ENCODE measurements at regions not wholly inside any gene's neighbourhood (a gene's known extent, or its start where the extent isn't known, plus 50 kb on each side); places are given as distances from the start of the nearest gene placed in this dataset.

GRCh38 chr15:35736150-35736549, 190.2 kb upstream of the DPH6 start:
- FAIRE-seq = no peak
- Histone ChIP-seq H3K27ac (ENCODE audit: control insufficient read depth, insufficient read depth) (no peak overlapping the region), H2AFZ (ENCODE audit: control insufficient read depth, low read depth, low read length) (no peak overlapping the region), H3K36me3 (ENCODE audit: control insufficient read depth in 2 of 2, insufficient read depth in 2 of 2, low read length in 1 of 2) (no peaks in the 10 kb centered on the region), H3K4me1 (ENCODE audit: control insufficient read depth, insufficient read depth, low read length) (no peaks in the 10 kb centered on the region), H3K4me2 (ENCODE audit: control insufficient read depth, insufficient read depth) (no peak overlapping the region), H3K27me3 (replicated peaks in 1 of 2; ENCODE audit: control insufficient read depth in 2 of 2, insufficient read depth in 2 of 2, low read length in 1 of 2) (no peaks in the 10 kb centered on the region), H4K20me1 (ENCODE audit: control insufficient read depth, insufficient read depth) (no peaks in the 10 kb centered on the region), H3K79me2 (ENCODE audit: control insufficient read depth, insufficient read depth, low read length) (no peaks in the 10 kb centered on the region), H3K9ac (ENCODE audit: control insufficient read depth, insufficient read depth, low read length) (no peak overlapping the region), H3K4me3 (no peak overlapping the region), H3K9me3 (replicated peaks; ENCODE audit: control insufficient read depth, insufficient read depth, low read length) (no peaks in the 10 kb centered on the region)
- ChIA-PET RAD21 (ENCODE audit: unreplicated experiment) (no interaction called here), POLR2A (no interaction called here), CTCF (no interaction called here), SMC1A (ENCODE audit: uncharacterized antibody, unreplicated experiment) (no interaction called here)
- 66% methylated on average over 2 of the region's 2 CpGs for WGBS (ENCODE audit: insufficient coverage, insufficient replicate concordance, low lambda C conversion rate, missing lambda C conversion rate)
- intact Hi-C loops (cut with micrococcal nuclease; ENCODE audit: unreplicated experiment) (no loop called here), in situ Hi-C loops (cut with MboI) (no loop called here)
- DNase-seq (ENCODE audit: low read depth, low spot score) = no peak
- no peak for ATAC-seq
- TF ChIP-seq BCL11A (IDR thresholded peaks at IDR 0.05; ENCODE audit: low read depth, low read length) = no peak
- TF ChIP-seq RUNX3 (IDR thresholded peaks at IDR 0.05; ENCODE audit: low read length) = no peak
- TF ChIP-seq TAF1 (IDR thresholded peaks at IDR 0.05; ENCODE audit: borderline replicate concordance, low read depth, low read length) = no peak
- TF ChIP-seq ZSCAN29 (IDR thresholded peaks at IDR 0.05) = no peak
- TF ChIP-seq BHLHE40 (IDR thresholded peaks at IDR 0.05; ENCODE audit: borderline replicate concordance in 1 of 2, low read depth in 2 of 2, low read length in 1 of 2) = no peak
- no peak for TF ChIP-seq GABPA (IDR thresholded peaks at IDR 0.05; ENCODE audit: low read depth)
- no peak for TF ChIP-seq DPF2 (IDR thresholded peaks at IDR 0.05)
- TF ChIP-seq ETV6 (conservative IDR thresholded peaks at IDR 0.05 in 1 of 2, IDR thresholded peaks at IDR 0.05 in 1 of 2; ENCODE audit: borderline replicate concordance in 1 of 2, low read depth in 1 of 2) = no peak
- no peak for TF ChIP-seq MLLT1 (IDR thresholded peaks at IDR 0.05)
- BruUV-seq (replicated peaks) = no TSS peak

All from GM12878 (cell line).